NCI-H1694 treated with DMSO at 0.1 percent for 48 hours (cell line): ENCODE measurements at regions not wholly inside any gene's neighbourhood (a gene's known extent, or its start where the extent isn't known, plus 50 kb on each side); places are given as distances from the start of the nearest gene placed in this dataset.
"Not testable (repeated sequence)": the region's sequence is repeated elsewhere in the genome, so short reads cannot be mapped to it uniquely, and the experiment has no call there.

Experiments
- DNase-seq: peaks from one replicate; lab custom pipeline; 2025; lab: John Stamatoyannopoulos, UW

- not testable (repeated sequence) for DNase-seq
Observed at GRCh38 chr16:5154006-5154405, 56.4 kb upstream of the EEF2KMT start.

- DNase-seq = not testable (repeated sequence)
Observed at GRCh38 chr16:5151409-5151808, 53.8 kb upstream of the EEF2KMT start.
